Skeletal muscle tissue (tissue), 3 donors: ENCODE measurements at regions not wholly inside any gene's neighbourhood (a gene's known extent, or its start where the extent isn't known, plus 50 kb on each side); places are given as distances from the start of the nearest gene placed in this dataset.
"Not testable (repeated sequence)": the region's sequence is repeated elsewhere in the genome, so short reads cannot be mapped to it uniquely, and the experiment has no call there.

Experiments used
- H3K27ac ChIP-seq: one replicate; pipeline ENCODE4 v1.7.0; 2013; ENCODE audit warnings: mild to moderate bottlenecking, low read depth, low read length, inconsistent platforms
- H3K27me3 ChIP-seq, 3 donors: one replicate each; pipeline ENCODE4 v1.7.0; 2013; ENCODE audit warnings: low read length in 3 of 3; ENCODE audit not compliant: control insufficient read depth in 3 of 3, insufficient read depth in 3 of 3
- H3K36me3 ChIP-seq, 3 donors: one replicate each; pipeline ENCODE4 v1.7.0; 2013; ENCODE audit warnings: low read length in 3 of 3; ENCODE audit not compliant: control insufficient read depth in 3 of 3, insufficient read depth in 3 of 3
- H3K4me1 ChIP-seq, 3 donors: one replicate each; pipeline ENCODE4 v1.7.0; 2013; ENCODE audit warnings: low read length in 3 of 3, mild to moderate bottlenecking in 3 of 3; ENCODE audit not compliant: control insufficient read depth in 3 of 3, insufficient read depth in 3 of 3
- H3K4me3 ChIP-seq, 3 donors: one replicate each; pipeline ENCODE4 v1.7.0; 2013; ENCODE audit warnings: low read length in 3 of 3
- H3K9ac ChIP-seq, 3 donors: one replicate each; pipeline ENCODE4 v1.7.0; 2013; ENCODE audit warnings: low read length in 3 of 3, mild to moderate bottlenecking in 3 of 3, moderate library complexity in 2 of 3, low read depth in 1 of 3
- H3K9me3 ChIP-seq, 3 donors: one replicate each; pipeline ENCODE4 v1.7.0; 2013; ENCODE audit warnings: low read length in 3 of 3; ENCODE audit not compliant: control insufficient read depth in 3 of 3
- donor health status: Osteomylitis.

GRCh38 chr2:18940184-18940583, 350.8 kb upstream of the NT5C1B start:
- Histone ChIP-seq H3K9ac (no peak overlapping the region), H3K4me1 (no peaks in the 10 kb centered on the region), H3K27ac (no peak overlapping the region), H3K9me3 (no peaks in the 10 kb centered on the region), H3K4me3 (no peak overlapping the region), H3K36me3 (no peaks in the 10 kb centered on the region), H3K27me3 (no peaks in the 10 kb centered on the region)

GRCh38 chr2:18939740-18940139, 350.4 kb upstream of the NT5C1B start:
- H3K36me3 ChIP-seq, H3K9me3 ChIP-seq, H3K27ac ChIP-seq, H3K4me1 ChIP-seq, H3K27me3 ChIP-seq, H3K4me3 ChIP-seq, H3K9ac ChIP-seq: not testable (repeated sequence)

- Histone ChIP-seq H3K27me3 (no peaks in the 10 kb centered on the region), H3K4me3 (no peak overlapping the region), H3K9me3 (no peaks in the 10 kb centered on the region), H3K27ac (no peak overlapping the region), H3K4me1 (no peaks in the 10 kb centered on the region), H3K9ac (no peak overlapping the region), H3K36me3 (no peaks in the 10 kb centered on the region)
Observed at GRCh38 chr2:18934886-18935285, 345.5 kb upstream of the NT5C1B start.

GRCh38 chr2:18932853-18933252, 343.5 kb upstream of the NT5C1B start:
- Histone ChIP-seq H3K36me3 (no peaks in the 10 kb centered on the region), H3K4me3 (no peak overlapping the region), H3K27ac (no peak overlapping the region), H3K9ac (no peak overlapping the region), H3K9me3 (no peaks in the 10 kb centered on the region), H3K4me1 (peaks cover 0 to 6% (median 2%) of the 10 kb centered on the region in 3 donors), H3K27me3 (no peaks in the 10 kb centered on the region)

- Histone ChIP-seq H3K9ac (no peak overlapping the region), H3K27ac (no peak overlapping the region), H3K4me3 (no peak overlapping the region)
Observed at GRCh38 chr2:18930971-18931370, 341.6 kb upstream of the NT5C1B start.

GRCh38 chr2:18927525-18928232, 338.3 kb upstream of the NT5C1B start:
- Histone ChIP-seq H3K9me3 (no peaks in the 10 kb centered on the region), H3K4me3 (no peak overlapping the region), H3K36me3 (no peaks in the 10 kb centered on the region), H3K27ac (no peak overlapping the region), H3K9ac (no peak overlapping the region), H3K27me3 (no peaks in the 10 kb centered on the region), H3K4me1 (peaks cover 10 to 17% (median 11%) of the 10 kb centered on the region in 3 donors)

More at GRCh38 chr2:18930971-18931370, 341.6 kb upstream of the NT5C1B start:
- H3K9me3 ChIP-seq = no peaks in the 10 kb centered on the region
- no peaks in the 10 kb centered on the region for H3K27me3 ChIP-seq
- H3K36me3 ChIP-seq = no peaks in the 10 kb centered on the region
- H3K4me1 ChIP-seq = peaks cover 0 to 15% (median 6%) of the 10 kb centered on the region in 3 donors

- Histone ChIP-seq H3K27ac (no peak overlapping the region), H3K4me3 (no peak overlapping the region), H3K9me3 (no peaks in the 10 kb centered on the region), H3K36me3 (no peaks in the 10 kb centered on the region), H3K4me1 (peaks cover 10 to 17% (median 11%) of the 10 kb centered on the region in 3 donors), H3K27me3 (no peaks in the 10 kb centered on the region), H3K9ac (no peak overlapping the region)
Observed at GRCh38 chr2:18926631-18927524, 337.5 kb upstream of the NT5C1B start.

- Histone ChIP-seq H3K4me3 (no peak overlapping the region), H3K9me3 (no peaks in the 10 kb centered on the region), H3K36me3 (no peaks in the 10 kb centered on the region), H3K27me3 (no peaks in the 10 kb centered on the region), H3K27ac (no peak overlapping the region), H3K4me1 (peaks cover 10 to 17% (median 11%) of the 10 kb centered on the region in 3 donors), H3K9ac (no peak overlapping the region)
Observed at GRCh38 chr2:18925296-18925695, 335.9 kb upstream of the NT5C1B start.

GRCh38 chr2:18924886-18925285, 335.5 kb upstream of the NT5C1B start:
- Histone ChIP-seq H3K9me3 (no peaks in the 10 kb centered on the region), H3K27me3 (no peaks in the 10 kb centered on the region), H3K27ac (no peak overlapping the region), H3K36me3 (no peaks in the 10 kb centered on the region), H3K4me3 (no peak overlapping the region), H3K9ac (no peak overlapping the region), H3K4me1 (peaks cover 10 to 17% (median 11%) of the 10 kb centered on the region in 3 donors)

GRCh38 chr2:18924386-18924785, 335.0 kb upstream of the NT5C1B start:
- H3K4me3 ChIP-seq = no peak overlapping the region
- no peaks in the 10 kb centered on the region for H3K27me3 ChIP-seq
- H3K27ac ChIP-seq = no peak overlapping the region
- H3K9me3 ChIP-seq = no peaks in the 10 kb centered on the region
- no peaks in the 10 kb centered on the region for H3K36me3 ChIP-seq
- peaks cover 10 to 17% (median 11%) of the 10 kb centered on the region in 3 donors for H3K4me1 ChIP-seq
- no peak overlapping the region for H3K9ac ChIP-seq
